ENCODE measurements at regions not wholly inside any gene's neighbourhood (a gene's known extent, or its start where the extent isn't known, plus 50 kb on each side); places are given as distances from the start of the nearest gene placed in this dataset.

DNA sequence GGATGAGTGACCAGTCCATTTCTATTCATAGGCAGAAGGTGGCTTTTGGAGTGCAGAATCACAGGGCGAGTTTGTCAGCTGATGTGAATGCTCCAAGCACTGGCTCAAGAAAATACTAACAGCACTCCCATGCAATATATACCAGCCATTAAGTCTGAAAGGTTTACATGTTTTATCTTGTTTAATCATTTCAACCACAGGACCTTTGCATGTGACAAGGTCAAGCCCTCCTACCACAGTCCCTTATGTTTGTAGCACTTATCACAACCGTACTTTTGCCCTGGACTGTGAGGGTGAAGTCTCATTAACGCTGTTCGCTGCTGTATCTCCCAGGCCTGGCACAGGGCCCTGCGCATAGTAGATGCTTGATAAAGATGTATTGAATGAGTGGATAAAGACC, 99.3 kb upstream of the PMEPA1 start:
- Histone ChIP-seq H3K79me2 (ENCODE audit: insufficient read depth, low read length) (no peaks in the 10 kb centered on the region), H3K4me3 (replicated peaks in 1 of 2; ENCODE audit: low read depth in 1 of 2, low read length in 2 of 2) (no peak overlapping the region), H3K27ac (ENCODE audit: low read depth, low read length) (no peak overlapping the region), H3K36me3 (ENCODE audit: control insufficient read depth in 1 of 2, insufficient read depth in 2 of 2, low read length in 2 of 2) (no peaks in the 10 kb centered on the region), H3K27me3 (ENCODE audit: insufficient read depth, low read length) (peaks cover 38% of the 10 kb centered on the region; the same call in 1 of the 2 replicates), H3K4me1 (ENCODE audit: control insufficient read depth in 1 of 2, insufficient read depth in 2 of 2, low read length in 2 of 2) (no peaks in the 10 kb centered on the region), H3K9me2 (ENCODE audit: insufficient read depth) (no peaks in the 10 kb centered on the region), H3K9me3 (ENCODE audit: control insufficient read depth in 1 of 2, insufficient read depth in 1 of 2, low read depth in 1 of 2, low read length in 2 of 2) (no peaks in the 10 kb centered on the region), H4K20me1 (ENCODE audit: insufficient read depth) (no peaks in the 10 kb centered on the region), H3K9ac (ENCODE audit: low read length) (no peak overlapping the region), H2AFZ (ENCODE audit: low read depth, low read length, poor library complexity, severe bottlenecking) (no peak overlapping the region), H3K4me2 (ENCODE audit: low read length) (no peak overlapping the region)
- ATAC-seq (no peak), DNase-seq (ENCODE audit: low read depth, low spot score) (no peak)
- ChIA-PET POLR2A (no interaction called here), CTCF (no interaction called here), RAD21 (ENCODE audit: low non-redundant PET in 1 of 2, low total read pairs in 2 of 2, uncharacterized antibody in 2 of 2, unreplicated experiment in 2 of 2) (no interaction called here)
- TF ChIP-seq RAD21 (IDR thresholded peaks at IDR 0.05; ENCODE audit: low read depth) (no peak), CBX3 (IDR thresholded peaks at IDR 0.05; ENCODE audit: low read depth) (no peak), POLR2A (IDR thresholded peaks at IDR 0.05; ENCODE audit: borderline replicate concordance, extremely low read depth, insufficient read depth, insufficient read length) (no peak), SP1 (IDR thresholded peaks at IDR 0.05; ENCODE audit: low read depth) (no peak), JUND (IDR thresholded peaks at IDR 0.05) (no peak), CTCF (IDR thresholded peaks at IDR 0.05 in 2 of 3, conservative IDR thresholded peaks at IDR 0.05 in 1 of 3; ENCODE audit: borderline replicate concordance in 1 of 3, insufficient read depth in 1 of 3, low read depth in 2 of 3, low read length in 2 of 3) (no peak)
- TF ChIP-seq, protein P1, sequence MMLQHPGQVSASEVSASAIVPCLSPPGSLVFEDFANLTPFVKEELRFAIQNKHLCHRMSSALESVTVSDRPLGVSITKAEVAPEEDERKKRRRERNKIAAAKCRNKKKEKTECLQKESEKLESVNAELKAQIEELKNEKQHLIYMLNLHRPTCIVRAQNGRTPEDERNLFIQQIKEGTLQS (IDR thresholded peaks at IDR 0.05) = no peak
- no TSS peak for BruUV-seq (replicated peaks)
- intact Hi-C loops (cut with micrococcal nuclease) = no loop called here

GRCh38 chr20:57808264-57809070, 98.7 kb upstream of the PMEPA1 start:
- intact Hi-C loops (cut with micrococcal nuclease) = no loop called here
- Histone ChIP-seq H3K27ac (ENCODE audit: low read depth, low read length) (no peak overlapping the region), H3K4me3 (replicated peaks in 1 of 2; ENCODE audit: low read depth in 1 of 2, low read length in 2 of 2) (no peak overlapping the region), H3K9me3 (ENCODE audit: control insufficient read depth in 1 of 2, insufficient read depth in 1 of 2, low read depth in 1 of 2, low read length in 2 of 2) (no peaks in the 10 kb centered on the region), H3K4me2 (ENCODE audit: low read length) (no peak overlapping the region), H3K27me3 (ENCODE audit: insufficient read depth, low read length) (peaks cover 42% of the 10 kb centered on the region; the same call in 1 of the 2 replicates), H3K9me2 (ENCODE audit: insufficient read depth) (no peaks in the 10 kb centered on the region), H3K36me3 (ENCODE audit: control insufficient read depth in 1 of 2, insufficient read depth in 2 of 2, low read length in 2 of 2) (no peaks in the 10 kb centered on the region), H3K9ac (ENCODE audit: low read length) (no peak overlapping the region), H3K4me1 (ENCODE audit: control insufficient read depth in 1 of 2, insufficient read depth in 2 of 2, low read length in 2 of 2) (no peaks in the 10 kb centered on the region), H4K20me1 (ENCODE audit: insufficient read depth) (no peaks in the 10 kb centered on the region), H2AFZ (ENCODE audit: low read depth, low read length, poor library complexity, severe bottlenecking) (no peak overlapping the region), H3K79me2 (ENCODE audit: insufficient read depth, low read length) (no peaks in the 10 kb centered on the region)
- DNase-seq (ENCODE audit: low read depth, low spot score) = no peak
- ATAC-seq = no peak
- BruUV-seq (replicated peaks) = no TSS peak
- RAD21 ChIA-PET (ENCODE audit: low non-redundant PET in 1 of 2, low total read pairs in 2 of 2, uncharacterized antibody in 2 of 2, unreplicated experiment in 2 of 2) = no interaction called here
- POLR2A ChIA-PET = no interaction called here
- CTCF ChIA-PET = no interaction called here
- TF ChIP-seq ELF1 (IDR thresholded peaks at IDR 0.05; ENCODE audit: borderline replicate concordance, low read depth) (no peak), JUND (IDR thresholded peaks at IDR 0.05) (no peak), YY1 (IDR thresholded peaks at IDR 0.05; ENCODE audit: extremely low read depth, insufficient replicate concordance, low read depth, low read length) (no peak), SIN3A (IDR thresholded peaks at IDR 0.05; ENCODE audit: low read depth) (no peak), EGR1 (IDR thresholded peaks at IDR 0.05; ENCODE audit: low read depth) (no peak), EZH2phosphoT487 (IDR thresholded peaks at IDR 0.05; ENCODE audit: borderline replicate concordance) (no peak), CTCF (IDR thresholded peaks at IDR 0.05 in 2 of 3, conservative IDR thresholded peaks at IDR 0.05 in 1 of 3; ENCODE audit: borderline replicate concordance in 1 of 3, insufficient read depth in 1 of 3, low read depth in 2 of 3, low read length in 2 of 3) (no peak), FOSL1 (IDR thresholded peaks at IDR 0.05; ENCODE audit: low read depth) (no peak), RAD21 (IDR thresholded peaks at IDR 0.05; ENCODE audit: low read depth) (no peak), POLR2AphosphoS5 (IDR thresholded peaks at IDR 0.05; ENCODE audit: low read depth, low read length) (no peak), EZH2 (IDR thresholded peaks at IDR 0.05) (no peak), SRF (IDR thresholded peaks at IDR 0.05; ENCODE audit: low read depth) (no peak)
- TF ChIP-seq, protein P1 (IDR thresholded peaks at IDR 0.05) = no peak

Measured in HCT116 (cell line).